ENCODE measurements at regions not wholly inside any gene's neighbourhood (a gene's known extent, or its start where the extent isn't known, plus 50 kb on each side); places are given as distances from the start of the nearest gene placed in this dataset.

DNA sequence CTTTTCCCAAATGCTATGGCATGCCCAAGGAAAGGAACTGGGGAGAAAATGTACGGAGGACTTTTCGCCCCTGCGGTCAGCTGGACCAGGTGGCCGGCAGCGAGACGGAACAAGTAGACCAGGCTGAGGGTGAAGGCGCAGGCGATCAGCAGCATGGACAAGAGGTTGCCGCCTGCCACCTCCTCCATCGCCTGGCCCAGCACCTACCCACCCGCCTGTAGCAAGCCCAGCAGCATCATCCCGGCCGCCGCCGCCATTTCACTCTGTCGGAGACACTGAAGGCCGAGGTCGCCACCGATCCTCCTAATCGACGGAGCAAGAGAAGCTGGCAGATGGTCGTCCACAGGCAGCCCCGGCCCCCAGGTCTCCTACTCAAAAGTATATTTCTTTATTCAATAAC lies 1046.3 kb upstream of the GBE1 start:
- Histone ChIP-seq H3F3A (ENCODE audit: insufficient read depth) (no peaks in the 10 kb centered on the region), H3K27ac (ENCODE audit: low read depth, low read length) (no peak overlapping the region), H3K27me3 (ENCODE audit: low read length) (no peaks in the 10 kb centered on the region), H3K9me2 (replicated peaks; ENCODE audit: insufficient read depth, low read length) (no peaks in the 10 kb centered on the region), H3K9ac (ENCODE audit: low read length) (no peak overlapping the region), H2AFZ (ENCODE audit: low read depth, low read length, severe bottlenecking) (no peak overlapping the region), H4K20me1 (ENCODE audit: low read depth, low read length) (no peaks in the 10 kb centered on the region), H3K36me3 (ENCODE audit: low read length) (peaks cover 7% of the 10 kb centered on the region; the same call in 1 of the 2 replicates), H3K9me3 (ENCODE audit: insufficient read depth, low read length) (0 out of 2 replicates have a peak, but pooled peaks cover 12% of the 10 kb centered on the region), H3K4me3 (ENCODE audit: insufficient read depth, low read length, poor library complexity, severe bottlenecking) (no peak overlapping the region), H3K79me2 (ENCODE audit: insufficient read depth, low read length) (no peaks in the 10 kb centered on the region), H3K4me2 (ENCODE audit: low read depth, low read length, poor library complexity, severe bottlenecking) (no peak overlapping the region)
- no peak for TF ChIP-seq EZH2phosphoT487 (conservative IDR thresholded peaks at IDR 0.05; ENCODE audit: low read length)
- TF ChIP-seq, protein P1, sequence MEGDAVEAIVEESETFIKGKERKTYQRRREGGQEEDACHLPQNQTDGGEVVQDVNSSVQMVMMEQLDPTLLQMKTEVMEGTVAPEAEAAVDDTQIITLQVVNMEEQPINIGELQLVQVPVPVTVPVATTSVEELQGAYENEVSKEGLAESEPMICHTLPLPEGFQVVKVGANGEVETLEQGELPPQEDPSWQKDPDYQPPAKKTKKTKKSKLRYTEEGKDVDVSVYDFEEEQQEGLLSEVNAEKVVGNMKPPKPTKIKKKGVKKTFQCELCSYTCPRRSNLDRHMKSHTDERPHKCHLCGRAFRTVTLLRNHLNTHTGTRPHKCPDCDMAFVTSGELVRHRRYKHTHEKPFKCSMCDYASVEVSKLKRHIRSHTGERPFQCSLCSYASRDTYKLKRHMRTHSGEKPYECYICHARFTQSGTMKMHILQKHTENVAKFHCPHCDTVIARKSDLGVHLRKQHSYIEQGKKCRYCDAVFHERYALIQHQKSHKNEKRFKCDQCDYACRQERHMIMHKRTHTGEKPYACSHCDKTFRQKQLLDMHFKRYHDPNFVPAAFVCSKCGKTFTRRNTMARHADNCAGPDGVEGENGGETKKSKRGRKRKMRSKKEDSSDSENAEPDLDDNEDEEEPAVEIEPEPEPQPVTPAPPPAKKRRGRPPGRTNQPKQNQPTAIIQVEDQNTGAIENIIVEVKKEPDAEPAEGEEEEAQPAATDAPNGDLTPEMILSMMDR (IDR thresholded peaks at IDR 0.05; ENCODE audit: insufficient read depth, low read length, poor library complexity, severe bottlenecking) = no peak

DNA sequence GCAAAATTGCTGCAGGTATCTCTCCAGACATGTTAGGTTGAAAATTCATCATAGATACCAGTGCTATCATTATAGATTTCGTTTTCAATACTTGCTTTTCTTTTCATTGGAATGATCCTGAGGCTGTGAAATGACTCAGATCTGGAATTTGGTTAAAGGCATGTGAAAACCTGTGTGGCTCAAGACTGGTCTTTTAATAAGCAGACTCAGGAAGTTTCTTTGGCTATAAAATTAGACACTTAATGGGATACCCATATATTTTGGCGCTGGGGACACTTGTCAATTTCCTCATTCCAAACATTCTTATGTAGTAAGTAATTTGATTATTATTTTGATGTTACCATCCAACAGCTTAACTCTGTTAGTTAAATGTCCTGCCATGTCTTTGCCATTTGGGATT lies 1041.1 kb upstream of the GBE1 start:
- TF ChIP-seq, protein P1 (IDR thresholded peaks at IDR 0.05; ENCODE audit: insufficient read depth, low read length, poor library complexity, severe bottlenecking) = no peak
- no peak for TF ChIP-seq EZH2phosphoT487 (conservative IDR thresholded peaks at IDR 0.05; ENCODE audit: low read length)
- H2AFZ ChIP-seq (ENCODE audit: low read depth, low read length, severe bottlenecking) = no peak overlapping the region
- H4K20me1 ChIP-seq (ENCODE audit: low read depth, low read length) = no peaks in the 10 kb centered on the region
- H3K9ac ChIP-seq (ENCODE audit: low read length) = no peak overlapping the region
- H3K27ac ChIP-seq (ENCODE audit: low read depth, low read length) = no peak overlapping the region
- H3K36me3 ChIP-seq (ENCODE audit: low read length) = no peaks in the 10 kb centered on the region
- H3F3A ChIP-seq (ENCODE audit: insufficient read depth) = no peaks in the 10 kb centered on the region
- H3K9me2 ChIP-seq (replicated peaks; ENCODE audit: insufficient read depth, low read length) = no peaks in the 10 kb centered on the region
- H3K4me3 ChIP-seq (ENCODE audit: insufficient read depth, low read length, poor library complexity, severe bottlenecking) = no peak overlapping the region
- no peaks in the 10 kb centered on the region for H3K27me3 ChIP-seq (ENCODE audit: low read length)
- H3K9me3 ChIP-seq (ENCODE audit: insufficient read depth, low read length) = no peaks in the 10 kb centered on the region; the same call in 1 of the 2 replicates
- no peak overlapping the region for H3K4me2 ChIP-seq (ENCODE audit: low read depth, low read length, poor library complexity, severe bottlenecking)
- H3K79me2 ChIP-seq (ENCODE audit: insufficient read depth, low read length) = no peaks in the 10 kb centered on the region

DNA sequence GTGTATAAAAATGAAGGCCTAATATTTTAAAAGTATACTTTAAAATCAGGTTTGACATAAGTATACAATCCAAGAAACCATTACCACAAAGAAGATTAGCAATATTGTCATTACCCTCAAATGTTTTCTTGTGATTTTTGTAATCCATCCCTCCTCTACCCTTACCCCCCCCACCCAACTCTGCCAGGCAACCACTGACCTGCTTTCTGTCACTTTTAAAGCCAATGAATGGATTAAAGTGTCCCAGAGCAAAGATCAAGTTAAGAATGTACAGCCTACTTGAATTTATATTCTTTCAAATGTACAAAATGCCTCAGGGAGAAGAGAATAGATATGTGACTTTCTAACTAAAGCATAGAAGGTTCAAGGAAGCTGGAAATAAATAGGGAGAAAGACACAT lies 1038.8 kb upstream of the GBE1 start:
- Histone ChIP-seq H2AFZ (ENCODE audit: low read depth, low read length, severe bottlenecking) (peak overlapping the region; percentile 33), H3K4me3 (ENCODE audit: insufficient read depth, low read length, poor library complexity, severe bottlenecking) (no peak overlapping the region), H3K9me2 (replicated peaks; ENCODE audit: insufficient read depth, low read length) (no peaks in the 10 kb centered on the region), H3K27ac (ENCODE audit: low read depth, low read length) (no peak overlapping the region), H3K9me3 (ENCODE audit: insufficient read depth, low read length) (no peaks in the 10 kb centered on the region; the same call in 1 of the 2 replicates), H3F3A (ENCODE audit: insufficient read depth) (no peaks in the 10 kb centered on the region), H3K4me2 (ENCODE audit: low read depth, low read length, poor library complexity, severe bottlenecking) (no peak overlapping the region), H3K9ac (ENCODE audit: low read length) (no peak overlapping the region), H3K36me3 (ENCODE audit: low read length) (no peaks in the 10 kb centered on the region), H4K20me1 (ENCODE audit: low read depth, low read length) (no peaks in the 10 kb centered on the region), H3K27me3 (ENCODE audit: low read length) (no peaks in the 10 kb centered on the region), H3K79me2 (ENCODE audit: insufficient read depth, low read length) (no peaks in the 10 kb centered on the region)
- TF ChIP-seq EZH2phosphoT487 (conservative IDR thresholded peaks at IDR 0.05; ENCODE audit: low read length) = no peak
- TF ChIP-seq, protein P1 (IDR thresholded peaks at IDR 0.05; ENCODE audit: insufficient read depth, low read length, poor library complexity, severe bottlenecking) = no peak

Data from SU-DHL-6 (cell line).